ENCODE measurements at regions not wholly inside any gene's neighbourhood (a gene's known extent, or its start where the extent isn't known, plus 50 kb on each side); places are given as distances from the start of the nearest gene placed in this dataset.

DNA sequence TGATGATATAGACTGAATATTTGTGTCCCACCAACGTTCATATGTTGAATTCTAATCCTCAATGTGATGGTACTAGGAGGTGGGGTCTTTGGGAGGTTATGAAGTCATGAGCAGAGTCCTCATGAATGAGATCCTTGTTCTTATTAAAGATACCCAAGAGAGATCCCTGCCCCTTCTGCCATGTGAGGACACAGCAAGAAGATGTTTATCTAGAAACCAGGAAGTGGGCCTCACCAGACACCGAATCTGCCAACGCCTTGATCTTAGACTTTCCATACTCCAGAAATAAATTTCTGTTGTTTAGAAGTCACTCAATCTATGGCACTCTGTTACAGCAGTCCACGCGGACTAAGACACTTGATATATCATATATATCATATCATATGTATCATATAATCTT is 67.7 kb upstream of the GCM1 start:
- Mint-ChIP-seq H3K4me3 (peak overlapping the region in 2 of 4 donors; percentile 82 to 83), H3K36me3 (peaks cover 17% of the 10 kb centered on the region), H3K27ac (peak overlapping the region; percentile 22 to 83 (median 81)), H3K9me3 (peaks cover 0 to 12% (median 1%) of the 10 kb centered on the region in 3 donors), H3K4me1 (peaks cover 24 to 49% (median 37%) of the 10 kb centered on the region in 3 donors), H3K27me3 (no peaks in the 10 kb centered on the region)

GRCh38 chr6:53214172-53214571 is 65.5 kb upstream of the GCM1 start:
- H3K4me1 Mint-ChIP-seq = peaks cover 20 to 38% (median 33%) of the 10 kb centered on the region in 3 donors
- no peaks in the 10 kb centered on the region for H3K27me3 Mint-ChIP-seq
- peak overlapping the region in 1 of 3 donors; percentile 25 for H3K27ac Mint-ChIP-seq
- H3K4me3 Mint-ChIP-seq = no peak overlapping the region
- H3K36me3 Mint-ChIP-seq = peaks cover 14% of the 10 kb centered on the region
- H3K9me3 Mint-ChIP-seq = peaks cover 0 to 9% (median 1%) of the 10 kb centered on the region in 3 donors

GRCh38 chr6:53210811-53211210 is 62.2 kb upstream of the GCM1 start:
- peaks cover 0 to 9% (median 0%) of the 10 kb centered on the region in 3 donors for H3K9me3 Mint-ChIP-seq
- peak overlapping the region in 1 of 3 donors; percentile 80 for H3K27ac Mint-ChIP-seq
- no peak overlapping the region for H3K4me3 Mint-ChIP-seq
- peaks cover 11 to 22% (median 17%) of the 10 kb centered on the region in 3 donors for H3K4me1 Mint-ChIP-seq
- peaks cover 9% of the 10 kb centered on the region for H3K36me3 Mint-ChIP-seq
- no peaks in the 10 kb centered on the region for H3K27me3 Mint-ChIP-seq

DNA sequence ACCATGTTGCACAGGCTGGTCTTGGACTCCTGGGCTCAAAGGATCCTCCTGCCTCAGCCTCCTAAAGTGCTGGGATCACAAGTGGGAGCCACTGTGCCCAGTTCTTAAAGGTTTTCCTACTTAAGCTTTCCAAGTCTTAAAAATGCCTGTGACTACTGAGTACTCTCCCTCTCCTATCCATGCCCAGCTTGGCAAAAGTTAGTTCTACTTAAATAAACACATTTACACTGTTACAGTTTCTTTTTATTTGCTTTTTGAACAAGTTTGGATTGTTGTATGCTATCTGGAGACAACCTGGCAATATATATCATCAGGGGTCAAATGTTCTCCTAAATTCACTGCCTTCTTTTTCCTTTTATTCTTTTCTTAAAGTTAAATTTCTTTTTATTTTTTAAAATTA is 61.0 kb upstream of the GCM1 start:
- Mint-ChIP-seq H3K9me3 (peaks cover 0 to 9% (median 0%) of the 10 kb centered on the region in 3 donors), H3K27me3 (no peaks in the 10 kb centered on the region), H3K27ac (no peak overlapping the region), H3K36me3 (peaks cover 1% of the 10 kb centered on the region), H3K4me3 (no peak overlapping the region), H3K4me1 (peaks cover 5 to 20% (median 12%) of the 10 kb centered on the region in 3 donors)

- no peaks in the 10 kb centered on the region for H3K27me3 Mint-ChIP-seq
- peaks cover 23 to 26% (median 25%) of the 10 kb centered on the region in 3 donors for H3K4me1 Mint-ChIP-seq
- H3K27ac Mint-ChIP-seq = no peak overlapping the region
- no peaks in the 10 kb centered on the region for H3K36me3 Mint-ChIP-seq
- H3K9me3 Mint-ChIP-seq = peaks cover 0 to under 1% (median 0%) of the 10 kb centered on the region in 3 donors
- peak overlapping the region in 1 of 4 donors; percentile 30 for H3K4me3 Mint-ChIP-seq
These were observed 57.1 kb upstream of the GCM1 start for GRCh38 chr6:53205778-53206177.

DNA sequence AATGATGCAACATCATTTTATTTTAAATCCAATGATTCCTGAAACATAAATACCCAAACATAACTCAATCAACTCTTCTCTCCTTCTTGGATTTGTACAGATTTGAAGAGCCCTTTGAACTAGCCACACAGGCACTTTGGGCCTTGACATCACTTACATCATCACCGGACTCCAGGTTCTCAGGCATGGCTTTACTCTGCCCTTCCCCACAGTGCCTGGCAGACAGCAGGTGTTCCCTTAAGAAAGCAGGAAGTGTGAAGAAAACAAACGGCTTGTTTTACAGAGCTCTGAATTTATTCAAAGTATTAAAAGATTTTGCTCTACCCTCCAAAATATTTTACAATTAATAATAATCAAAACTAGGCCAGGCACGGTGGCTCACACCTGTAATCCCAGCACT is 54.8 kb upstream of the GCM1 start:
- Mint-ChIP-seq H3K9me3 (no peaks in the 10 kb centered on the region), H3K4me1 (peaks cover 34 to 37% (median 37%) of the 10 kb centered on the region in 3 donors), H3K36me3 (no peaks in the 10 kb centered on the region), H3K4me3 (peak overlapping the region in 2 of 4 donors; percentile 14 to 83), H3K27ac (peak overlapping the region in 2 of 3 donors; percentile 32 to 65), H3K27me3 (no peaks in the 10 kb centered on the region)

GRCh38 chr6:53202052-53202451 is 53.4 kb upstream of the GCM1 start:
- no peaks in the 10 kb centered on the region for H3K36me3 Mint-ChIP-seq
- H3K27ac Mint-ChIP-seq = peak overlapping the region in 1 of 3 donors; percentile 19
- peak overlapping the region in 3 of 4 donors; percentile 48 to 82 (median 79) for H3K4me3 Mint-ChIP-seq
- H3K27me3 Mint-ChIP-seq = no peaks in the 10 kb centered on the region
- H3K9me3 Mint-ChIP-seq = peaks cover 0 to 2% (median 0%) of the 10 kb centered on the region in 3 donors
- peaks cover 43 to 47% (median 45%) of the 10 kb centered on the region in 3 donors for H3K4me1 Mint-ChIP-seq

DNA sequence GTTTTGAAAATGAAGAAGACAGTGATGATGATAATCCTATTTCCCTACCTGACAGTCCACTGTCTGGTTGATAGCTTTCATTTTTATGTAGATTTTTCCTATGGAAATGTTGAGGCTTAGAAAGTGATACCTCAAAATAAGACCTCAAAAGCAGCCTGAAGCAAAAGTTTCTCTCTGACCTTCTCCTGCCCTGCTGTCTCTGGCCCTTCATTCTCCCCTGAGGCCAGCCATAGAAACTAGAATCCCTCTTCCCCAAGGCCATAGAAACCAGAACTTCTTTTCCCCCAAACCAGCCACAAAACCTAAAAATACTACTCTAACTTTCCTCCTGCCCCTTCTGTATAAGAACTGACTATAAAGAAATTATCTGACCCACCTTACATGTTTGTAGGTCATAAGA is 52.6 kb upstream of the GCM1 start:
- Mint-ChIP-seq H3K27ac (peak overlapping the region; percentile 0 to 56 (median 49)), H3K36me3 (peaks cover 2% of the 10 kb centered on the region), H3K9me3 (peaks cover 0 to 2% (median 0%) of the 10 kb centered on the region in 3 donors), H3K4me1 (peaks cover 43 to 50% (median 45%) of the 10 kb centered on the region in 3 donors), H3K4me3 (peak overlapping the region in 3 of 4 donors; percentile 1 to 82 (median 75)), H3K27me3 (no peaks in the 10 kb centered on the region)

GRCh38 chr6:53199765-53200164 is 51.1 kb upstream of the GCM1 start:
- Mint-ChIP-seq H3K4me3 (peak overlapping the region in 1 of 4 donors; percentile 79), H3K9me3 (peaks cover 0 to 2% (median 0%) of the 10 kb centered on the region in 3 donors), H3K27me3 (no peaks in the 10 kb centered on the region), H3K36me3 (peaks cover 2% of the 10 kb centered on the region), H3K4me1 (peaks cover 39 to 53% (median 43%) of the 10 kb centered on the region in 3 donors), H3K27ac (peak overlapping the region; percentile 41 to 82 (median 59))

DNA sequence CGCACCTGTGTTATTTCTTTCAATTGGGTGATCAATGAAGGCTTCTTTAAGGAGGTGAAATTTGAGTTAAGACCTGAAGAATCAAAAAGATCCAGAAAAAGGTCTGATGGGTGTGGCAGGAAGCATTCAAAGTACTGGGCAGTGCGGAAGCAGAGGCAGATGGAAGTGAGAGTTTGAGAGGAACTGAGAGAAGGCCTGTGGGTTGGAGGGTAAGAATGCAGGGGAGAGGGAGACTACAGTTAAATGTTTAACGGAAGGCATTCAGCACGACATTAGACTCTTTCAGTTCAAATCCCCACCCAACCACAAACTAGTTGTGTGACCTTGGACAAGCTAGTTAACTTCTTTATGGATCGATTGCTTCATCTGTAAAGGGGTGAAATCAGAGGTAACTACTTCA is 50.5 kb upstream of the GCM1 start:
- Mint-ChIP-seq H3K36me3 (peaks cover 2% of the 10 kb centered on the region), H3K4me1 (peaks cover 42 to 57% (median 45%) of the 10 kb centered on the region in 3 donors), H3K27me3 (no peaks in the 10 kb centered on the region), H3K27ac (peak overlapping the region; percentile 7 to 82 (median 59)), H3K9me3 (peaks cover 0 to 2% (median 0%) of the 10 kb centered on the region in 3 donors), H3K4me3 (peak overlapping the region in 3 of 4 donors; percentile 0 to 79 (median 74))
